Panc1 (cell line): ENCODE measurements at regions not wholly inside any gene's neighbourhood (a gene's known extent, or its start where the extent isn't known, plus 50 kb on each side); places are given as distances from the start of the nearest gene placed in this dataset.

Experiments used
- ATAC-seq: fragments of 200-7000 bp; cut with Tn5 transposase; 2 replicates; pipeline ENCODE4 v1.9.1; 2020; ENCODE audit warnings: mild to moderate bottlenecking, moderate library complexity
- BruUV-seq: library from RNA; stranded (reverse); fragments of 400-500 nt; replicated peaks from 2 replicates; lab custom pipeline; 2021; lab: Mats Ljungman, UMichigan
- CTCF ChIA-PET: fragments of 300-600 bp; sonication (Branson Sonifier 250); formaldehyde crosslinking; loops from one replicate; lab custom pipeline; 2022; ENCODE audit warnings: antibody characterized with exemption; lab: Charles Lee
- POLR2A ChIA-PET: fragments of 300-600 bp; sonication (Branson Sonifier 250); formaldehyde crosslinking; loops from one replicate; lab custom pipeline; 2022; ENCODE audit warnings: antibody characterized with exemption; lab: Charles Lee
- DNase-seq: peaks from one replicate; pipeline ENCODE4 v3.0.0-alpha.2; 2010; ENCODE audit warnings: low read depth, low spot score
- H3K27ac ChIP-seq: 2 replicates; pipeline ENCODE4 v1.5.1; 2011; ENCODE audit warnings: mild to moderate bottlenecking, low read length, inconsistent platforms
- H3K27me3 ChIP-seq: fragments of 200-500 bp; sonication (Bioruptor generic); 2 replicates; pipeline ENCODE4 v1.6.0; 2014; ENCODE audit warnings: low read length, inconsistent platforms; ENCODE audit not compliant: control insufficient read depth, insufficient read depth
- H3K36me3 ChIP-seq: fragments of 200-500 bp; sonication (Bioruptor generic); 2 replicates; pipeline ENCODE4 v1.5.1; 2014; ENCODE audit warnings: inconsistent platforms, mild to moderate bottlenecking, low read length, moderate library complexity; ENCODE audit not compliant: control insufficient read depth, insufficient read depth
- H3K4me1 ChIP-seq: 2 replicates; pipeline ENCODE4 v1.5.1; 2011; ENCODE audit warnings: inconsistent platforms, mild to moderate bottlenecking, low read length, moderate library complexity; ENCODE audit not compliant: control insufficient read depth, insufficient read depth
- H3K4me3 ChIP-seq, 2 experiments: 2 replicates each; pipeline ENCODE4 v1.5.1; 2011 to 2012; ENCODE audit warnings: low read depth in 2 of 2, low read length in 2 of 2, mild to moderate bottlenecking in 2 of 2, inconsistent platforms in 1 of 2, moderate library complexity in 1 of 2
- H3K9me3 ChIP-seq: fragments of 200-500 bp; sonication (Bioruptor generic); 2 replicates; pipeline ENCODE4 v1.5.1; 2014; ENCODE audit warnings: low read depth, mild to moderate bottlenecking, inconsistent platforms, low read length, moderate library complexity; ENCODE audit not compliant: control insufficient read depth, insufficient read depth
- CTCF ChIP-seq: fragments of 450-650 bp; IDR thresholded peaks from 2 replicates; pipeline ENCODE4 v1.5.1; 2017; ENCODE audit warnings: mild to moderate bottlenecking
- POLR2AphosphoS5 ChIP-seq: IDR thresholded peaks from 2 replicates; pipeline ENCODE4 v1.6.1; 2012; ENCODE audit warnings: mild to moderate bottlenecking, low read depth, low read length, moderate library complexity
- REST ChIP-seq, 2 experiments: IDR thresholded peaks; 2 replicates each; pipeline ENCODE4 v1.6.1; 2011 to 2012; ENCODE audit warnings: low read depth in 2 of 2, control low read depth in 1 of 2, low read length in 1 of 2, mild to moderate bottlenecking in 1 of 2, moderate library complexity in 1 of 2; ENCODE audit not compliant: insufficient read depth in 1 of 2
- SIN3A ChIP-seq: IDR thresholded peaks from 2 replicates; pipeline ENCODE4 v1.6.1; 2012; ENCODE audit warnings: low read depth, mild to moderate bottlenecking, low read length, moderate library complexity, borderline replicate concordance; ENCODE audit not compliant: insufficient read depth
- TCF7L2 ChIP-seq: IDR thresholded peaks from 2 replicates; pipeline ENCODE4 v1.6.1; 2011; ENCODE audit warnings: mild to moderate bottlenecking, low read depth, low read length, inconsistent platforms
- in situ Hi-C: cut with HindIII; loops from 2 replicates; pipeline ENCODE4 v1.10.0; 2016; ENCODE audit warnings: low sequenced_read_pairs, low pct_unique_long_range_greater_than_20kb
- intact Hi-C: fragments of 100-400 bp; cut with micrococcal nuclease; formaldehyde crosslinking; loops from one replicate; pipeline ENCODE4 v1.10.0; 2022; ENCODE audit not compliant: unreplicated experiment

- TF ChIP-seq REST (IDR thresholded peaks at IDR 0.05; ENCODE audit: insufficient read depth in 1 of 2, low read depth in 2 of 2, low read length in 1 of 2) (no peak), CTCF (no peak), SIN3A (no peak), TCF7L2 (no peak), POLR2AphosphoS5 (no peak)
- no peak overlapping the region for H3K4me3 ChIP-seq
- in situ Hi-C loops, result no loop called here
- H3K36me3 ChIP-seq, result no peaks in the 10 kb centered on the region
- ATAC-seq, result no peak
- intact Hi-C loops, result no loop called here
- no peaks in the 10 kb centered on the region for H3K4me1 ChIP-seq
- ChIA-PET POLR2A (no interaction called here), CTCF (no interaction called here)
- no peak for DNase-seq
- no peaks in the 10 kb centered on the region for H3K27me3 ChIP-seq
- BruUV-seq, result no TSS peak
- H3K27ac ChIP-seq, result no peak overlapping the region
- no peaks in the 10 kb centered on the region for H3K9me3 ChIP-seq
These were observed 350.9 kb upstream of the F9 start for GRCh38 chrX:139179592-139179991.

- H3K36me3 ChIP-seq, result no peaks in the 10 kb centered on the region
- DNase-seq (no peak), ATAC-seq (no peak)
- intact Hi-C loops (no loop called here), in situ Hi-C loops (no loop called here)
- CTCF ChIA-PET, result no interaction called here
- BruUV-seq, result no TSS peak
- H3K27me3 ChIP-seq, result no peaks in the 10 kb centered on the region
- no peaks in the 10 kb centered on the region for H3K9me3 ChIP-seq
- POLR2A ChIA-PET, result no interaction called here
- no peaks in the 10 kb centered on the region for H3K4me1 ChIP-seq
- no peak overlapping the region for H3K27ac ChIP-seq
- TF ChIP-seq SIN3A, result no peak
- no peak for TF ChIP-seq TCF7L2
- TF ChIP-seq REST (IDR thresholded peaks at IDR 0.05; ENCODE audit: insufficient read depth in 1 of 2, low read depth in 2 of 2, low read length in 1 of 2), result no peak
- no peak for TF ChIP-seq CTCF
- no peak for TF ChIP-seq POLR2AphosphoS5
- H3K4me3 ChIP-seq, result no peak overlapping the region
These were observed 351.6 kb upstream of the F9 start for GRCh38 chrX:139178980-139179379.
